ENCODE measurements at regions not wholly inside any gene's neighbourhood (a gene's known extent, or its start where the extent isn't known, plus 50 kb on each side); places are given as distances from the start of the nearest gene placed in this dataset.

DNA sequence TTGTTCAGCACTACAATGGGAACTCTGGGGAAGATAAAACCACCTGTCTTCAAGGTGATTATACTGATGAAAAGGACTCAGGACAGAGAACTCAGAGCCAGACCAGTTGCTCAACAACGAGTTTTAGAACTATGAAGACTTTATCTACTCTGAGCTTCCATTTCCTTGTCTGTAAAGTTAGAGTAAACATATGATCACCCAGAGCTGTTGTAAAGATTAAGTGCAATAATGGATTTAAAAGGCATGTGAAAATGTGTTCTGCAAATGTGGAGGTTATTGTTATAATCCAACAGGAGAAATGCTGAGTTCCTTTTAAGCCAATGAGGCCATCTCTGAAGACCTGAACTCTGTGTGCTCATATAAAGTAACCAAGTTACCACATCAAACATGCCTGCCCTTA, 139.7 kb upstream of the CMC1 start:
- TF ChIP-seq EZH2 (IDR thresholded peaks at IDR 0.05; ENCODE audit: low read length), result no peak
- TF ChIP-seq, protein P1, sequence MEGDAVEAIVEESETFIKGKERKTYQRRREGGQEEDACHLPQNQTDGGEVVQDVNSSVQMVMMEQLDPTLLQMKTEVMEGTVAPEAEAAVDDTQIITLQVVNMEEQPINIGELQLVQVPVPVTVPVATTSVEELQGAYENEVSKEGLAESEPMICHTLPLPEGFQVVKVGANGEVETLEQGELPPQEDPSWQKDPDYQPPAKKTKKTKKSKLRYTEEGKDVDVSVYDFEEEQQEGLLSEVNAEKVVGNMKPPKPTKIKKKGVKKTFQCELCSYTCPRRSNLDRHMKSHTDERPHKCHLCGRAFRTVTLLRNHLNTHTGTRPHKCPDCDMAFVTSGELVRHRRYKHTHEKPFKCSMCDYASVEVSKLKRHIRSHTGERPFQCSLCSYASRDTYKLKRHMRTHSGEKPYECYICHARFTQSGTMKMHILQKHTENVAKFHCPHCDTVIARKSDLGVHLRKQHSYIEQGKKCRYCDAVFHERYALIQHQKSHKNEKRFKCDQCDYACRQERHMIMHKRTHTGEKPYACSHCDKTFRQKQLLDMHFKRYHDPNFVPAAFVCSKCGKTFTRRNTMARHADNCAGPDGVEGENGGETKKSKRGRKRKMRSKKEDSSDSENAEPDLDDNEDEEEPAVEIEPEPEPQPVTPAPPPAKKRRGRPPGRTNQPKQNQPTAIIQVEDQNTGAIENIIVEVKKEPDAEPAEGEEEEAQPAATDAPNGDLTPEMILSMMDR (optimal IDR thresholded peaks at IDR 0.05 in 1 of 3, IDR thresholded peaks at IDR 0.05 in 1 of 3, conservative IDR thresholded peaks at IDR 0.05 in 1 of 3; ENCODE audit: extremely low read depth in 1 of 3, insufficient read depth in 2 of 3, low read length in 3 of 3), result no peak
- no peak for DNase-seq (ENCODE audit: low read depth, low spot score)
- no peaks in the 10 kb centered on the region for H3K36me3 ChIP-seq (ENCODE audit: control insufficient read depth in 2 of 2, extremely low read depth in 1 of 2, insufficient read depth in 2 of 2, low read length in 2 of 2)
- no peak for FAIRE-seq
- no peaks in the 10 kb centered on the region for H3K9me3 ChIP-seq (ENCODE audit: control insufficient read depth, low read depth, low read length)
- H3K27ac ChIP-seq (ENCODE audit: control insufficient read depth, insufficient read depth, low read length), result no peak overlapping the region
- H2AFZ ChIP-seq (ENCODE audit: control insufficient read depth, low read length), result no peak overlapping the region
- no peaks in the 10 kb centered on the region for H3K27me3 ChIP-seq (ENCODE audit: control insufficient read depth, extremely low read depth, insufficient read depth, low read length)
- H3K4me2 ChIP-seq (ENCODE audit: control insufficient read depth, extremely low read depth, insufficient read depth, low read depth, low read length), result no peak overlapping the region
- dilution Hi-C loops (cut with MboI; ENCODE audit: extremely low pct_ligation_motif_present, low sequenced_read_pairs), result no loop called here
- H3K9ac ChIP-seq (ENCODE audit: control insufficient read depth, extremely low read depth, insufficient read depth, low read length), result no peak overlapping the region
- H3K9me1 ChIP-seq (ENCODE audit: control insufficient read depth, extremely low read depth, insufficient read depth, low read length), result no peaks in the 10 kb centered on the region
- no peaks in the 10 kb centered on the region for H4K20me1 ChIP-seq (ENCODE audit: control insufficient read depth, extremely low read depth, insufficient read depth, low read length)
- H3K4me1 ChIP-seq (ENCODE audit: control insufficient read depth, extremely low read depth, insufficient read depth, low read length), result no peaks in the 10 kb centered on the region
- no peaks in the 10 kb centered on the region for H3K79me2 ChIP-seq (ENCODE audit: control insufficient read depth, insufficient read depth, low read length)
- H3K4me3 ChIP-seq (ENCODE audit: control insufficient read depth in 2 of 3, extremely low read depth in 1 of 3, insufficient read depth in 2 of 3, low read depth in 1 of 3, low read length in 3 of 3), result no peak overlapping the region

DNA sequence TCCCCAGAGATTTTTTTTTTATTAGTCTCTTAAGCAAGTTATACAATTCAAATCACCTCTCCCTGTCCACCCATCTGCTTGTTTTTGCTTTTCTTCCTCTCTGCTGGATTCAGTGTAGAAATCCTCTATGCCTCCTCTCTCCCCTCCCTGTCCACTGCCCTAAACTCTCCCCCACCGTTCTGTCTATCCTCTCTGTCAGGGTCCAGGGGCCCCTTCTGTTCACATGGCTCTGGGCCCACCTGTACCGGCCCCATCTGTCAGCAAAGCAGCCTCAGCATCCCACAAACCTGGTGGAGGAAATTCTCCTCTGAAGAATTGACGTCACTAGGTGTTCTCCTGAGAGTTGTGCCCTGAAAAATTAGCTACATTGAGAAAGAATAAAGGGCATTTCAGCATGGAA, 137.6 kb upstream of the CMC1 start:
- Histone ChIP-seq H2AFZ (ENCODE audit: control insufficient read depth, low read length) (no peak overlapping the region), H3K4me3 (ENCODE audit: control insufficient read depth in 2 of 3, extremely low read depth in 1 of 3, insufficient read depth in 2 of 3, low read depth in 1 of 3, low read length in 3 of 3) (no peak overlapping the region), H4K20me1 (ENCODE audit: control insufficient read depth, extremely low read depth, insufficient read depth, low read length) (no peaks in the 10 kb centered on the region), H3K27ac (ENCODE audit: control insufficient read depth, insufficient read depth, low read length) (no peak overlapping the region), H3K4me2 (ENCODE audit: control insufficient read depth, extremely low read depth, insufficient read depth, low read depth, low read length) (no peak overlapping the region), H3K27me3 (ENCODE audit: control insufficient read depth, extremely low read depth, insufficient read depth, low read length) (no peaks in the 10 kb centered on the region), H3K9me1 (ENCODE audit: control insufficient read depth, extremely low read depth, insufficient read depth, low read length) (no peaks in the 10 kb centered on the region), H3K9ac (ENCODE audit: control insufficient read depth, extremely low read depth, insufficient read depth, low read length) (no peak overlapping the region), H3K4me1 (ENCODE audit: control insufficient read depth, extremely low read depth, insufficient read depth, low read length) (no peaks in the 10 kb centered on the region), H3K36me3 (ENCODE audit: control insufficient read depth in 2 of 2, extremely low read depth in 1 of 2, insufficient read depth in 2 of 2, low read length in 2 of 2) (no peaks in the 10 kb centered on the region), H3K79me2 (ENCODE audit: control insufficient read depth, insufficient read depth, low read length) (no peaks in the 10 kb centered on the region), H3K9me3 (ENCODE audit: control insufficient read depth, low read depth, low read length) (no peaks in the 10 kb centered on the region)
- dilution Hi-C loops (cut with MboI; ENCODE audit: extremely low pct_ligation_motif_present, low sequenced_read_pairs), result no loop called here
- DNase-seq (ENCODE audit: low read depth, low spot score), result no peak
- TF ChIP-seq, protein P1 (optimal IDR thresholded peaks at IDR 0.05 in 1 of 3, IDR thresholded peaks at IDR 0.05 in 1 of 3, conservative IDR thresholded peaks at IDR 0.05 in 1 of 3; ENCODE audit: extremely low read depth in 1 of 3, insufficient read depth in 2 of 3, low read length in 3 of 3), result no peak
- TF ChIP-seq EZH2 (IDR thresholded peaks at IDR 0.05; ENCODE audit: low read length), result no peak
- FAIRE-seq, result no peak

Data from keratinocyte (primary cell).